K562 (cell line): ENCODE measurements at regions not wholly inside any gene's neighbourhood (a gene's known extent, or its start where the extent isn't known, plus 50 kb on each side); places are given as distances from the start of the nearest gene placed in this dataset.

Experiments
- ARID3B ChIP-seq: fragments of 250-450 bp; sonication (Bioruptor Pico); IDR thresholded peaks from 2 replicates; pipeline ENCODE4 v1.4.0; 2020; ENCODE audit warnings: borderline replicate concordance
- CBX1 ChIP-seq: sonication (generic); IDR thresholded peaks from 2 replicates; pipeline ENCODE4 v1.6.1; 2016; ENCODE audit warnings: antibody characterized with exemption, low read depth, mild to moderate bottlenecking
- CEBPG ChIP-seq, 3 experiments: fragments of 200-800 bp in 1 of 3; sonication (Bioruptor generic) in 1 of 3; sonication (generic) in 1 of 3; formaldehyde crosslinking in 1 of 3; IDR thresholded peaks in 2 of 3; conservative IDR thresholded peaks in 1 of 3; 2 replicates each; pipeline versions ENCODE4 v1.6.1 to v1.8.0; 2016 to 2022; ENCODE audit warnings: missing compliant biosample characterization in 2 of 3, missing genetic modification characterization in 2 of 3, mild to moderate bottlenecking in 1 of 3, missing genetic modification reagents in 1 of 3
- CHCHD3 ChIP-seq: fragments of 250-450 bp; sonication (Bioruptor Pico); IDR thresholded peaks from 2 replicates; pipeline ENCODE4 v2.1.2; 2022; ENCODE audit warnings: mild to moderate bottlenecking
- EP400 ChIP-seq: fragments of 450-650 bp; IDR thresholded peaks from 2 replicates; pipeline ENCODE4 v1.6.1; 2017; ENCODE audit warnings: antibody characterized with exemption, mild to moderate bottlenecking, moderate library complexity
- HBP1 ChIP-seq: fragments of 450-650 bp; formaldehyde crosslinking; IDR thresholded peaks from 2 replicates; pipeline ENCODE4 v1.4.0; 2022; ENCODE audit warnings: missing genetic modification characterization
- HDAC1 ChIP-seq, 2 experiments: fragments of 450-650 bp; IDR thresholded peaks; 2 replicates each; pipeline ENCODE4 v1.6.1; 2016 to 2017; ENCODE audit warnings: inconsistent platforms in 1 of 2, mild to moderate bottlenecking in 1 of 2, moderate library complexity in 1 of 2
- HMBOX1 ChIP-seq: sonication (generic); IDR thresholded peaks from 2 replicates; pipeline ENCODE4 v1.6.1; 2016
- MBD2 ChIP-seq: sonication (generic); IDR thresholded peaks from 2 replicates; pipeline ENCODE4 v1.6.1; 2016; ENCODE audit warnings: low read depth, borderline replicate concordance
- POLR2AphosphoS2 ChIP-seq: IDR thresholded peaks from 2 replicates; pipeline ENCODE4 v1.6.1; 2012; ENCODE audit warnings: low read length, improper control_type of control experiment
- POLR2B ChIP-seq: fragments of 450-650 bp; IDR thresholded peaks from 2 replicates; pipeline ENCODE4 v1.6.1; 2018; ENCODE audit warnings: low read depth; ENCODE audit not compliant: partially characterized antibody
- RBM22 ChIP-seq: fragments of 200-400 bp; formaldehyde crosslinking; IDR thresholded peaks from 2 replicates; pipeline ENCODE4 v1.6.1; 2018; ENCODE audit warnings: low read length, low read depth; ENCODE audit not compliant: poor library complexity, severe bottlenecking
- SMARCE1 ChIP-seq: fragments of 450-650 bp; IDR thresholded peaks from 2 replicates; pipeline ENCODE4 v1.7.1; 2016; ENCODE audit warnings: mild to moderate bottlenecking
- SOX6 ChIP-seq: fragments of 450-650 bp; IDR thresholded peaks from 2 replicates; pipeline ENCODE4 v1.6.1; 2014; ENCODE audit warnings: mild to moderate bottlenecking
- TAL1 ChIP-seq: fragments of 450-650 bp; IDR thresholded peaks from 2 replicates; pipeline ENCODE4 v1.6.1; 2016; ENCODE audit warnings: mild to moderate bottlenecking
- UBTF ChIP-seq, 2 experiments: IDR thresholded peaks; 2 replicates each; pipeline ENCODE4 v1.6.1; 2012; ENCODE audit warnings: improper control_type of control experiment in 2 of 2, low read depth in 2 of 2, low read length in 2 of 2, borderline replicate concordance in 1 of 2
- ZBTB17 ChIP-seq: fragments of 450-650 bp; formaldehyde crosslinking; IDR thresholded peaks from 2 replicates; pipeline ENCODE4 v1.4.0; 2020; ENCODE audit warnings: mild to moderate bottlenecking
- ZEB2 ChIP-seq: fragments of 450-650 bp; IDR thresholded peaks from 2 replicates; pipeline ENCODE4 v1.6.1; 2016
- ZKSCAN1 ChIP-seq: fragments of 150-350 bp; IDR thresholded peaks from 2 replicates; pipeline ENCODE4 v1.6.1; 2016; ENCODE audit warnings: low read depth, low read length
- ZKSCAN8 ChIP-seq: fragments of 200-800 bp; sonication (Bioruptor generic); IDR thresholded peaks from 2 replicates; pipeline ENCODE4 v1.6.1; 2016; ENCODE audit warnings: missing genetic modification characterization, missing compliant biosample characterization
- TF ChIP-seq, protein P1 (sequence below): fragments of 450-650 bp; conservative IDR thresholded peaks from 2 replicates; pipeline ENCODE4 v1.6.1; 2016; ENCODE audit warnings: missing genetic modification characterization, low read depth, mild to moderate bottlenecking, missing compliant biosample characterization, moderate library complexity

DNA sequence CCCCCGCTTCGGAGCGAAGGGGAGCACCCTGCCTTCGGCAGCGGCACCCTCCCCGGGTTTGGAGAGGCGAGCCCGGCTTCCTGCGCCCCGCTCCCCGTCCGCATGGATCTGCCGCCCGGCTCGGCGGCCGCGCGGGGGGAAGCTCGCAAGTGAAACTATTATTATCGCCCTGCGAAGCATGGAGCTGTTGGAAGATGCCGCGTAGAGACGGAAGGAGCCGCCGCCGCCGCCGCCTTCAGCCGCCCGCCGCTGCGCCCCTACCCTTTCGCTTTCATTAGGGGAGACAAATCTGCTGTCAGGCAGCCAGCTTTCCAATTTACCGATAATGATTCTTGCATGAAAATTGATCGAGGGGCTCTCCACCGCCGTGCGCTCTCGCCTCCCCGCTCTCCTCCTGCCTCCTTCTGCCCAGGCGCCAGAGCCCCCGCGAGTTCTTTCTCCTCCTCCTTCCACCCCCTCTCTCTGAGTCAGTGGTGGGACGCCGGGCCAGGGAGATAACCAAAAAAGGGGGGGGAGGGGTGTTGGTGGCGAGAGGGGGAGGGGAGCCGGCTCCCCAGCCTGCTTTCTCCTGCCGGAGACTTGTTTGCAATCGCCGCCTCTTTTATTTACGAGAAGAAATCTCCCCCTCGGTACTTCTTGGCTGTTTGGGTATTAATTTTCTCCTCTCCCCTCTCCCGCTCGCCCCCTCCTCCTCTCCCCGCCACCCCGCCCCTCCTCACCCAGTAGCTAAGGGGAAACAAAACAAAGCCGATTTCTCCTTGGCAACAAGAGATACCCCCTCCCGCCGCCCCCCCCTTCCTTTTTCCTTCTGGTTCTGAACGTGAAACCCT is 58.0 kb upstream of the GSE1 start (continued):
- 0 out of 2 replicates have a peak, but pooled peaks have one; percentile 28 for TF ChIP-seq CBX1
- peak; percentile 94 for TF ChIP-seq RBM22
- peak; percentile 66 for TF ChIP-seq SMARCE1
- no peak for TF ChIP-seq ZEB2
- peak; percentile 91 for TF ChIP-seq POLR2B
- TF ChIP-seq EP400: no peak
- TF ChIP-seq HBP1 (CRISPR knock-in tag): peak; percentile 68; the same call in 1 of the 2 replicates
- TF ChIP-seq ZKSCAN1: peak; percentile 79
- TF ChIP-seq MBD2: peak; percentile 84
- TF ChIP-seq ARID3B: no peak
- 0 out of 2 replicates have a peak, but pooled peaks have one; percentile 31 for TF ChIP-seq ZKSCAN8 (CRISPR knock-in tag)
- TF ChIP-seq ZBTB17 (CRISPR knock-in tag): peak; percentile 81
- no peak for TF ChIP-seq HMBOX1
- peak; percentile 64; the same call in 1 of the 2 replicates for TF ChIP-seq TAL1
- TF ChIP-seq SOX6: peak; percentile 61; the same call in 1 of the 2 replicates
- peak; percentile 53 to 67; a peak in 2 of 4 replicates for TF ChIP-seq UBTF (IDR thresholded peaks at IDR 0.05; ENCODE audit: borderline replicate concordance in 1 of 2, low read depth in 2 of 2, low read length in 2 of 2)
- TF ChIP-seq CHCHD3 (CRISPR knock-in tag): peak; percentile 80; the same call in 1 of the 2 replicates
- TF ChIP-seq CEBPG (CRISPR knock-in tag; IDR thresholded peaks at IDR 0.05): no peak
- TF ChIP-seq CEBPG (tag; conservative IDR thresholded peaks at IDR 0.05 in 1 of 2, IDR thresholded peaks at IDR 0.05 in 1 of 2): no peak
- peak; percentile 73 to 88 for TF ChIP-seq HDAC1 (IDR thresholded peaks at IDR 0.05)
- TF ChIP-seq POLR2AphosphoS2: peak; percentile 68
- TF ChIP-seq, protein P1, sequence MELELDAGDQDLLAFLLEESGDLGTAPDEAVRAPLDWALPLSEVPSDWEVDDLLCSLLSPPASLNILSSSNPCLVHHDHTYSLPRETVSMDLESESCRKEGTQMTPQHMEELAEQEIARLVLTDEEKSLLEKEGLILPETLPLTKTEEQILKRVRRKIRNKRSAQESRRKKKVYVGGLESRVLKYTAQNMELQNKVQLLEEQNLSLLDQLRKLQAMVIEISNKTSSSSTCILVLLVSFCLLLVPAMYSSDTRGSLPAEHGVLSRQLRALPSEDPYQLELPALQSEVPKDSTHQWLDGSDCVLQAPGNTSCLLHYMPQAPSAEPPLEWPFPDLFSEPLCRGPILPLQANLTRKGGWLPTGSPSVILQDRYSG (tag): no peak
